Panc1 (cell line): ENCODE measurements at regions not wholly inside any gene's neighbourhood (a gene's known extent, or its start where the extent isn't known, plus 50 kb on each side); places are given as distances from the start of the nearest gene placed in this dataset.

Source experiments
- CTCF ChIP-seq: fragments of 450-650 bp; IDR thresholded peaks from 2 replicates; pipeline ENCODE4 v1.5.1; 2017; ENCODE audit warnings: mild to moderate bottlenecking
- POLR2AphosphoS5 ChIP-seq: IDR thresholded peaks from 2 replicates; pipeline ENCODE4 v1.6.1; 2012; ENCODE audit warnings: mild to moderate bottlenecking, low read depth, low read length, moderate library complexity

- TF ChIP-seq CTCF (no peak), POLR2AphosphoS5 (no peak)
Measured at GRCh38 chr5:5979761-5980537, 398.4 kb downstream of the MED10 start.
